Body of pancreas (tissue), 4 donors: ENCODE measurements at regions not wholly inside any gene's neighbourhood (a gene's known extent, or its start where the extent isn't known, plus 50 kb on each side); places are given as distances from the start of the nearest gene placed in this dataset.

Experiments
- POLR2A ChIP-seq, 3 donors: fragments of 450-650 bp; IDR thresholded peaks; one replicate each; pipeline ENCODE4 v1.6.1; 2016; ENCODE audit warnings: antibody characterized with exemption in 3 of 3, mild to moderate bottlenecking in 2 of 3
- TF ChIP-seq, protein P1 (sequence below), 7 experiments: fragments of 450-650 bp in 4 of 7; fragments of 200-600 bp in 3 of 7; sonication (generic) in 3 of 7; IDR thresholded peaks; one replicate each; pipeline ENCODE4 v1.5.1; 2016 to 2019; ENCODE audit warnings: antibody characterized with exemption in 7 of 7

- no peak for TF ChIP-seq POLR2A (IDR thresholded peaks at IDR 0.05)
- TF ChIP-seq, protein P1, sequence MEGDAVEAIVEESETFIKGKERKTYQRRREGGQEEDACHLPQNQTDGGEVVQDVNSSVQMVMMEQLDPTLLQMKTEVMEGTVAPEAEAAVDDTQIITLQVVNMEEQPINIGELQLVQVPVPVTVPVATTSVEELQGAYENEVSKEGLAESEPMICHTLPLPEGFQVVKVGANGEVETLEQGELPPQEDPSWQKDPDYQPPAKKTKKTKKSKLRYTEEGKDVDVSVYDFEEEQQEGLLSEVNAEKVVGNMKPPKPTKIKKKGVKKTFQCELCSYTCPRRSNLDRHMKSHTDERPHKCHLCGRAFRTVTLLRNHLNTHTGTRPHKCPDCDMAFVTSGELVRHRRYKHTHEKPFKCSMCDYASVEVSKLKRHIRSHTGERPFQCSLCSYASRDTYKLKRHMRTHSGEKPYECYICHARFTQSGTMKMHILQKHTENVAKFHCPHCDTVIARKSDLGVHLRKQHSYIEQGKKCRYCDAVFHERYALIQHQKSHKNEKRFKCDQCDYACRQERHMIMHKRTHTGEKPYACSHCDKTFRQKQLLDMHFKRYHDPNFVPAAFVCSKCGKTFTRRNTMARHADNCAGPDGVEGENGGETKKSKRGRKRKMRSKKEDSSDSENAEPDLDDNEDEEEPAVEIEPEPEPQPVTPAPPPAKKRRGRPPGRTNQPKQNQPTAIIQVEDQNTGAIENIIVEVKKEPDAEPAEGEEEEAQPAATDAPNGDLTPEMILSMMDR (IDR thresholded peaks at IDR 0.05) = no peak
Observed at GRCh38 chr4:54973784-54974183, 151.6 kb downstream of the KDR start.
